WERI-Rb-1 (cell line): ENCODE measurements at regions not wholly inside any gene's neighbourhood (a gene's known extent, or its start where the extent isn't known, plus 50 kb on each side); places are given as distances from the start of the nearest gene placed in this dataset.

Experiments
- DNase-seq: peaks from one replicate; pipeline ENCODE4 v3.0.0-alpha.2; 2020
- H3K27ac ChIP-seq: fragments of 250-450 bp; sonication (Bioruptor Pico); 2 replicates; pipeline ENCODE4 v1.5.1; 2020; ENCODE audit warnings: mild to moderate bottlenecking, moderate library complexity
- H3K27me3 ChIP-seq: fragments of 250-450 bp; sonication (Bioruptor Pico); 2 replicates; pipeline ENCODE4 v1.5.1; 2021; ENCODE audit warnings: mild to moderate bottlenecking, low read depth, moderate library complexity; ENCODE audit not compliant: insufficient read depth, severe bottlenecking
- H3K36me3 ChIP-seq: fragments of 250-450 bp; sonication (Bioruptor Pico); 2 replicates; pipeline ENCODE4 v1.5.1; 2020; ENCODE audit warnings: mild to moderate bottlenecking, moderate library complexity
- H3K4me3 ChIP-seq: 2 replicates; pipeline ENCODE4 v1.5.1; 2011; ENCODE audit warnings: low read depth, mild to moderate bottlenecking, control low read depth, low read length
- H3K9me3 ChIP-seq: fragments of 250-450 bp; sonication (Bioruptor Pico); 2 replicates; pipeline ENCODE4 v1.5.1; 2021; ENCODE audit warnings: mild to moderate bottlenecking, moderate library complexity; ENCODE audit not compliant: severe bottlenecking
- TF ChIP-seq, protein P1 (sequence below): IDR thresholded peaks from 2 replicates; pipeline ENCODE4 v1.5.1; 2011; ENCODE audit warnings: low read depth, mild to moderate bottlenecking, control low read depth, inconsistent platforms, low read length

DNA sequence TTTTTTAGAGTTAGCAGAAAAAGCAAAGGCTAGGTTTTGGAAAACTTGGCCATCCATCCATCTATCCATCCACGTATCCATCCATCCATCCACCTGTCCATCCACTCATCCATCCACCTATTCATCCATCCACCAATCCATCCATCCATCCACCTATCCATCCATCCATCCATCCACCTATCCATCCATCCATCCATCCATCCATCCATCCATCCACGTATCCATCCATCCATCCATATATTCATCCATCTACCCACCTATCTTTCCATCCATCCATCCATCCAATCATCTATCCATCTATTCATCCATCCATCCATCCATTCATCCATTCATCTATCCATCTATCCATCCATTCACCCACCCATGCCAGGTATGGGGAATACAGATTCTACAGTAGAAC, 81.7 kb upstream of the MPP7 start:
- Histone ChIP-seq H3K4me3 (no peak overlapping the region), H3K27me3 (no peaks in the 10 kb centered on the region), H3K9me3 (no peaks in the 10 kb centered on the region), H3K27ac (no peak overlapping the region), H3K36me3 (no peaks in the 10 kb centered on the region)
- TF ChIP-seq, protein P1, sequence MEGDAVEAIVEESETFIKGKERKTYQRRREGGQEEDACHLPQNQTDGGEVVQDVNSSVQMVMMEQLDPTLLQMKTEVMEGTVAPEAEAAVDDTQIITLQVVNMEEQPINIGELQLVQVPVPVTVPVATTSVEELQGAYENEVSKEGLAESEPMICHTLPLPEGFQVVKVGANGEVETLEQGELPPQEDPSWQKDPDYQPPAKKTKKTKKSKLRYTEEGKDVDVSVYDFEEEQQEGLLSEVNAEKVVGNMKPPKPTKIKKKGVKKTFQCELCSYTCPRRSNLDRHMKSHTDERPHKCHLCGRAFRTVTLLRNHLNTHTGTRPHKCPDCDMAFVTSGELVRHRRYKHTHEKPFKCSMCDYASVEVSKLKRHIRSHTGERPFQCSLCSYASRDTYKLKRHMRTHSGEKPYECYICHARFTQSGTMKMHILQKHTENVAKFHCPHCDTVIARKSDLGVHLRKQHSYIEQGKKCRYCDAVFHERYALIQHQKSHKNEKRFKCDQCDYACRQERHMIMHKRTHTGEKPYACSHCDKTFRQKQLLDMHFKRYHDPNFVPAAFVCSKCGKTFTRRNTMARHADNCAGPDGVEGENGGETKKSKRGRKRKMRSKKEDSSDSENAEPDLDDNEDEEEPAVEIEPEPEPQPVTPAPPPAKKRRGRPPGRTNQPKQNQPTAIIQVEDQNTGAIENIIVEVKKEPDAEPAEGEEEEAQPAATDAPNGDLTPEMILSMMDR = no peak
- DNase-seq = no peak

DNA sequence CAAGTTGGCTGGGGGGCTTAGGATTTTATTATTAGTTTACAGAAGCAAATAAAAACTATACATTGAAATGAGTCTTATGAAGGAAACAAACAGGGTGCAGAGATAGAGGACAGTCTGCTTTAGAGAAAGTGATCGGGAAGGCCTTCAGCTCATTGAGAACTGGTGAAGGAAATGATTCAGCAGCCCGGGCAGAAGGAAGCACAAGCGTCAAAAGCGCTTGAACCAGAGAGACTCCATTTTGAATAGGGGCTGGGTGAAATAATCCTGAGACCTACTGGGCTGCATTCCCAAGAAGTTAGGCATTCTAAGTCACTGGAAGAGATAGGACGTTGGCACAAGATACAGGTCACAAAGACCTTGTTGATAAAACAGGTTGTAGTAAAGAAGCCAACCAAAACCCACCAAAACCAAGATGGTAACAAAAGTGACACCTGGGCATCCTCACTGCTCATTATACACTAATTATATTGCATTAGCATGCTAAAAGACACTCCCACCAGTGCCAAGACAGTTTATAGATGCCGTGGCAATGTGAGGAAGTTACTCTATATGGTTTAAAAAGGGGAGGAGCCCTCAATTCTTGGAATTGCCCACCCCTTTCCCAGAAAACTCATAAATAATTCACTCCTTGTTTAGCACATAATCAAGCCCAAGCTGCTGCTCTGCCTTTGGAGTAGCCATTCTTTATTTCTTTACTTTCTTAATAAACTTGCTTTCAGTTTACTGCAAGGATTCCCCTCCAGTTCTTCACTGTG, 83.1 kb upstream of the MPP7 start:
- H3K4me3 ChIP-seq = no peak overlapping the region
- no peak overlapping the region for H3K27ac ChIP-seq
- TF ChIP-seq, protein P1 = no peak
- no peaks in the 10 kb centered on the region for H3K36me3 ChIP-seq
- H3K27me3 ChIP-seq = no peaks in the 10 kb centered on the region
- no peaks in the 10 kb centered on the region for H3K9me3 ChIP-seq
- DNase-seq = no peak

DNA sequence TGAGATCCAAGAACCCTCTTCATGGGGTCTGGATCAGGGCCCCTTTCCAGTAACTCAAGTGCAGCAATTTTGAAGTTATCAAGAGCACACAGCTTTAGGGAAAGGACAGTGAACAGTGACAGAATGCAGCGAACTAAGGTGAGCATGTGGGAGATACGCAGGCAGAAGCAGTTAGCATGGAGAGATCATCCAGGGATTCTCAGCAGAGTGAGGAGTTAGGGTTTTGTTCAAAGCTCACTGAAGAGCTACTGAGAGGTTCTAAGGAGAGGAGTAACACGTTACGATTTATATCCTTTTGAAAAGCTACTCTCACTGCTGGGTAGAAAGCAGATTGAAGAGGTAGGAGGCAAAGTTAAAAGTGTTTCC, 83.6 kb upstream of the MPP7 start:
- H3K9me3 ChIP-seq = no peaks in the 10 kb centered on the region
- TF ChIP-seq, protein P1 = no peak
- no peak overlapping the region for H3K4me3 ChIP-seq
- H3K27ac ChIP-seq = no peak overlapping the region
- no peaks in the 10 kb centered on the region for H3K27me3 ChIP-seq
- DNase-seq = no peak
- H3K36me3 ChIP-seq = no peaks in the 10 kb centered on the region

DNA sequence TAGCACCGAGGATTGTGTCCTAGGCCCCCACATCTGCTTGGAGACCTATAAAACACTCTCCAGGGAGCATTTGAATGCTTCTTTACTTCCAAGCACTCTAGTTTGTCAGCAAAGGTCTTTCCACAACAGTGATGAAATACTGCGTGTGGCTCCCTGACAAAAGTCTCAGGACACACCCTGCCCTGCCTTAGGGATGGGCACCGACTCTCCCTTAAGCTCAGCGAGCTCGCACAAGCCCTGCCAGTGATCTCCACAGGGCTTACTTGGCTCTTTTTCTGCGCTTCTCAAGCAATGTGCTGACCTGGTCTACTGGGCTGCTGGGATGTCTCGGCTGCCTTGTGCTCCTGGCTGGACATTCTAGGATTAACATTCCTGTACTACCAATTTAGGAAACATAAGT, 84.3 kb upstream of the MPP7 start:
- H3K36me3 ChIP-seq = no peaks in the 10 kb centered on the region
- no peak for DNase-seq
- TF ChIP-seq, protein P1 = no peak
- no peaks in the 10 kb centered on the region for H3K9me3 ChIP-seq
- no peak overlapping the region for H3K27ac ChIP-seq
- H3K27me3 ChIP-seq = no peaks in the 10 kb centered on the region
- H3K4me3 ChIP-seq = no peak overlapping the region

DNA sequence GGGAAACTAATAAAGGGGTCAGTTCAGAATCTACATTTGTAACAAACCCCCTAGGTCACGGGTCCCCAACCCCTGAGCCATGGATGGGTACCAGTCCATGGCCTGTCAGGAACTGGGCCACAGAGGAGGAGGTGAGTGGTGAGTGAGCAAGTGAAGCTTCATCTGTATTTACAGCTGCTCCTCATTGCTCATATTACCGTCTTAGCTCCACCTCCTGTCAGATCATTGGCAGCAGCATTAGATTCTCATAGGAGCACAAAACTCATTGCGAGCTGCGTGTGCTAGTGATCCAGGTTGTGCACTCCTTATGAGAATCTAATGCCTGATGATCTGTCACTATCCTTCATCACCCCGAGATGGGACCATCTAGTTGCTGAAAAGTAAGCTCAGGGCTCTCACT, 88.4 kb upstream of the MPP7 start:
- no peaks in the 10 kb centered on the region for H3K36me3 ChIP-seq
- DNase-seq = no peak
- no peak overlapping the region for H3K4me3 ChIP-seq
- H3K9me3 ChIP-seq = no peaks in the 10 kb centered on the region
- no peak overlapping the region for H3K27ac ChIP-seq
- no peaks in the 10 kb centered on the region for H3K27me3 ChIP-seq
- TF ChIP-seq, protein P1 = no peak

DNA sequence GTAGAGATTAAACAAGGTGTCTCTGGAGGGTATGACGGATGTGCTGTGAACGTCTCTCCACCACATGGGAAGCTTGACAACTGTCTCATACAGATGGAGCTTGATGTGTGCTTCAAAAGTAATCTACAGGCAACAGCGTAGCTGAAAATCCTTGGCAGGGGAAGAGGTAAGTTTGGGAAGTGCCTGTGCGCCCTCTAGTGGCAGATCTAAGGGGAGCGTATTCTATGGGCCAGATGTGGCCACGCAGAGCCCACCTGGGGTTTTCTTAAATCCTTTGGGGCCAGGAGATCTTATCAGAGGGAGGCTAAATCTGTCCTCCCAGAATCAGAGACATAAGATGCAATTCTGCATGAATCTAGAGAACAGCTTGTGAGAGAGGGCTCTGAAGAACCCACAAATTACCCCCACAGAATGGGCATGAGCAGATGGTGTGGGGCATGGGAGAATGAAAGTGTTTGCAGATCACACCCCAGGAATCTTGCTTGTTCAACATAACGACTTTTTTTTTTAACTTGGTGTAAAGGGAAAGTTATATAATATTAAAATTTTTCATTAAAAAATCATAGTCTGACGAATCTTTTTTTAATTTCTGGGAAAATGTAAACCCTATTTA, 91.2 kb upstream of the MPP7 start:
- Histone ChIP-seq H3K27me3 (no peaks in the 10 kb centered on the region), H3K36me3 (no peaks in the 10 kb centered on the region), H3K27ac (no peak overlapping the region), H3K9me3 (no peaks in the 10 kb centered on the region), H3K4me3 (no peak overlapping the region)
- peak; percentile 49 for DNase-seq
- TF ChIP-seq, protein P1 = peak; percentile 70
